SKM-1 (cell line): ENCODE measurements at regions not wholly inside any gene's neighbourhood (a gene's known extent, or its start where the extent isn't known, plus 50 kb on each side); places are given as distances from the start of the nearest gene placed in this dataset.
"Not testable (repeated sequence)": the region's sequence is repeated elsewhere in the genome, so short reads cannot be mapped to it uniquely, and the experiment has no call there.

Experiments used
- DNase-seq: peaks from one replicate; lab custom pipeline; 2025; ENCODE audit not compliant: unreplicated experiment; lab: John Stamatoyannopoulos, UW

GRCh38 chrX:45447331-45447730, 246.7 kb upstream of the DIPK2B start:
- DNase-seq, result no peak

DNA sequence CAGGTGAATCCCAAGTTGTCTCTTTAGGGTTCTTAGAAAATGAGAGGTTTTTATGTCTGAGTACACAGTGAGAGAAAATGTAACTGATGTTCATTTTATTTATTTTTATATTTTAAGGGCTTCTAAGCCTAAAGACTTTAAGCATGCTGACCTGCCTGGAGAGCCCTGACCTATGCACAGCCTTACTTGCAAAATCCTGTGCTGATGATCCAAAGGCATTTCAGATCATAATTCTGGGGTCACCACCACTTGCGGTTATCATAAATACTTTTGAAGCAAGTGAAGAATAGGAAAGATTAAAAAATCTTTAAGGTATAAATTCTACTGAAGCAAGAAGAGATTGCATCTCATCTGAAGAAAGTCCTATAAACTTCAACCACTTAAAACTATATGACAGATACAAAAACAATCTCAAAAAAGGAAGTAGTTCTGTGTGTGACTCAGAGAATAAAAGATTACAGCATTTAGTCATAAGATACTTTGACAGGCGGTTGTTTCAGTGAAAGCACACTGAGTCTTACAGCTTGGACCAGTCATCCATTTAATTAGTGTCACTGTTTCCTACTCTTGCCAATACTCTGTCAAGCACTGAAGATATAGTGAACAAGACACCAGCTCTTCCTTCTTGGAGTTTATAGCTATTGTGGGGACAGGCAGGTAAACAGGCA, 245.2 kb upstream of the DIPK2B start:
- DNase-seq, result no peak

GRCh38 chrX:45437186-45437585, 236.5 kb upstream of the DIPK2B start:
- no peak for DNase-seq

- no peak for DNase-seq
Measured at GRCh38 chrX:45435481-45435880, 234.8 kb upstream of the DIPK2B start.

- DNase-seq, result no peak
Measured at GRCh38 chrX:45434231-45434630, 233.6 kb upstream of the DIPK2B start.

DNA sequence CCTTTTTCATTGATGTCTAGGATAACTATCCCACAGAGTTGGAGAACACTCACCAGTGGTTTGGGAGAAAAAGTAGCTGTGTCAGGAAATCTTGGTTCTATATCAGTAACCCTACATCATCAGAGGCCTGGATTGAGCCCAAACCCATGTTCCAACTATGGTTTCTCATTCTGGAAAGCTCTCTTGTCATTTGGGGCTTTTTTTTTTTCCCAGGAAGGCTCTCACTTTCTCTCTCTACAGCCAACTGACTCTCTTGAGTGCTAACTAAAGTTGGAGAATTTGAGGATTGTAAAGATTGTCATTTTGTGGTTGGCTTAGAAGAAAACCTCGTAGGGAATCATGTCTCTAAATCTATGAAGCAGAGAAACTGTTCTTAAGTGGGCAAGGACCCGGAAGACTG, 228.2 kb upstream of the DIPK2B start:
- DNase-seq, result no peak

DNA sequence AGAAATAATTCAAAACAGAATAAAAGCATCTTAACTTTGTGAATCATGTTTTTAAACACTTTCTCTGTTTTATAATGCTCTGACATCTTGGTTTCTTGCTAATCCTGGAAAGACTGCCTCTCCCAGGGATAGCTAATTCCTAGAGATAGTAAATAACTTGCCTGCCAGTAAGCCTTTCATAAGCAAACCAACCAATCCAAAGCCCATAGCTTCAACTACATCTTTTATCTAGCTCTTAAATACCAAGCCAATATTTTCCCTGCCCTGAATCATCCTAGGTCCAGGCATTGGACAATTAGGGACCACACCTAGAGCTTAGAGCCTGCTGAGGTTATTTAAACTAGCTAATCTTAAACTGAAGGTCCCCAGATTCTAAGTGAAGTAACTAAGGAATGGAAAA, 223.7 kb upstream of the DIPK2B start:
- no peak for DNase-seq

DNA sequence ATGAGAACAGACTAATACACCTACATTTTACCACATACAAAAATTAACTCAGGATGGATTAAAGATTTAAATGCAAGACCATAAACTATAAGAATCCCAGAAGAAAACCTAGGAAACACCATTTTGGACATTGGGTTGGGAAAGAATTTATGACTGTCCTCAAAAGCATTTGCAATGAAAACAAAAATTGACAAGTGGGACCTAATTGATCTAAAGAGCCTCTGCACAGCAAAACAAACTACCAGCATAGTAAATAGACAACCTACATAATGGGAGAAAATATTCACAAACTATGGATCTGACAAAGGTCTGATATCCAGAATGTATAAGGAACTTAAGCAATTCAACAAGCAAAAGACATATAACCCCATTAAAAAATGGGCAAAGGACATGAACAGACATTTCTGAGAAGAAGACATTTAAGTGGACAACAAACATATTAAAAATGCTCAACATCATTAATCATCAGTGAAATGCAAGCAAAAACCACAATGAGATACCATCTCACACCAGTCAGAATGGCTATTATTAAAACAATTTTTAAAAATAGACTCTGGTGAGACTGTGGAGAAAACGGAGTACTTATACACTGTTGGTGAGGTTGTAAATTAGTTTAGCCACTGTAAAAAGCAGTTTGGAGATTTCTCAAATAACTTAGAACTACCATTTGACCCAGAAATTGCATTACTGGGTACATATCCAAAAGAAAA, 221.7 kb upstream of the DIPK2B start:
- no peak for DNase-seq

- DNase-seq, result no peak
Measured at GRCh38 chrX:45421806-45422205, 221.1 kb upstream of the DIPK2B start.

GRCh38 chrX:45404206-45404605, 203.5 kb upstream of the DIPK2B start:
- no peak for DNase-seq

DNA sequence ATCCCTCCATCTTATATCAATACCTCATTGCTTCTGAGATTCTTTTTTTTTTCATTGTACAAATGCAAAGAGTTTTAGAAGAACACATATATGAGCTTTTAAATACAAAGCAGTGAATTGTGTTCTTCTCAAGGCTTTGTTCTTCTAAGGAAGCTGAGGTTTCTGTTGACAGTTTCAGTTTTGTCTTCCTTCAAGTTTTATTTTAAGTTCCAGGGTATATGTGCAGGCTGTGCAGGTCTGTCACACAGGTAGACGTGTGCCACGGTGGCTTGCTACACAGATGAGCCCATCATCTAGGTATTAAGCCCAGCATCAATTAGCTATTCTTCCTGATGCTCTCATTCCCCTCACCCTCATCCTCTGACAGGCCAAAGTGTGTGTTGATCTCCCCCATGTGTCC, 201.2 kb upstream of the DIPK2B start:
- no peak for DNase-seq

- DNase-seq, result not testable (repeated sequence)
Measured at GRCh38 chrX:45400951-45401725, 200.5 kb upstream of the DIPK2B start.

DNA sequence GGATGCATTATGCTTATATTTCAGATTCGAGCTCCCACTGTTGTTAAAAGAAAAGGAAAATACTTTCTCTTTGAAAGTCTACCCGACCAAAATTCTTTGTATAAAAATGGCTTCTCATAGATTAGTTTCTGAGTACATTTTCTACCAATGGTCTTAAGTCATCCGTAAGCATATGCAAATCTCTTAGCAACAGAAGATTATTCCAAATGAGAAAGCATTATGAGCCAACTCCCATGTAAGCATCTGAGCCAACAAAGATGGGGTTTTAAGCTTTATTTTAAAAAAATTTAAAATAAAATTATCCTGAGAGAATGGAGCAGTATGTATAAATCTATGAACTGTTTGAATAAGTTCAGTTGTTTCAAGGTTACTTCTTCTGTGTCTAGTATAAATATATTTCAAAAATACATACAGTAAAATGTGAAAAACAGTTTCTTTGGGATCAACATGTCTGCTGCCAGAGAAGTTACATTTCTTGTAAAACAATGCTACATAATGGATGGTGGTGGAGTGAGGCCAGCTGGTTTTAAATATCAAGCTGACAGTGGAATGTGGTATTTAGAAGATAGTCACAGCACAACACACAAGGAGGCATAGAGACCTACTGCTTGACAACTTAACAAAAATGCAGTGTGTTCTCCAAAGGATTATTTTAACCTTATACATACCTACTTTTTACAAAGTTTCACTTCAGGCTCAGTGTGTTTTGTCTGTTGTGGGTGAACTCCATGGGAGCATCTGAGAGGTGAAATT, 199.5 kb upstream of the DIPK2B start:
- DNase-seq, result no peak

GRCh38 chrX:45385757-45386156, 185.1 kb upstream of the DIPK2B start:
- DNase-seq, result no peak

DNA sequence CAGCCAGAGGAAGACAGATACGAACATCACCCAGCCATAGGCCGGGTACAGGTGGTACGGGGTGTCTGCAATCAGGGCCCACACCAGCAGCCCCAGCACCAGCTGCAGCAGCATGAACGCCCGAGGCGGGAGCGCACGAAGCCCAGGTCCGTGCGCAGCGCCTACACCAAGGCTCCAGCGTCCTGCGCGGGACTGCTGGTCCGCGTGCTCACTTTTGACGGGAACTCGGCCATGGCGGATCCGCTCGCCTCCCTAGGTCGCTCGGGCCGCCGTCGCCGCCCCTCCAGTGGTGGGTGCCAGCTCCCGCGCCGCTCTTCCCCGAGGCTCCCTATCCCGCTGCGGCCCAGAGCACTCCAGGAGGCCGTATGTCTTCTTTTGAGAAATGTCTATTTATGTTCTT, 181.2 kb upstream of the DIPK2B start:
- DNase-seq, result no peak

- DNase-seq, result no peak
Measured at GRCh38 chrX:45381366-45381765, 180.7 kb upstream of the DIPK2B start.

GRCh38 chrX:45379236-45379635, 178.6 kb upstream of the DIPK2B start:
- no peak for DNase-seq

- no peak for DNase-seq
Measured at GRCh38 chrX:45372151-45372550, 171.5 kb upstream of the DIPK2B start.

- no peak for DNase-seq
Measured at GRCh38 chrX:45368705-45369104, 168.0 kb upstream of the DIPK2B start.

DNA sequence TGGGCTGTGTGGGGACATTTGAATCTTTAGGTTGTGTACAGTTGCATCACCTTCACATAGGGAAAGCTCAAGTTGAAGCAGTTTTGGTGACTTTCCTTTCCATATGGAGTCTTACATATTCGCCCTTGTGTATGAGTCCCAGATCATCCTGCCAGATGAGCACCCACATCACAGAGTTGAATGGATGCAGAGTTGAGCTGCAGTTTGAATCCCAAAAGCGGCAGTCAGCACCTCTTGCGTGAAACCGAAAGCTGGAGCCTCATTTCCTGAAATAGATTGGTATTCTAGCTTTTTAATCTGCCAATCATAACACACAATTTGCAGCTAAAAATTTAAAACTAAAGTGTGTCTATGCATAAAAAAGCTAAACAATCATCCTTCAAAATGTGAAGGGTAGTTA, 162.9 kb upstream of the DIPK2B start:
- no peak for DNase-seq

- no peak for DNase-seq
Measured at GRCh38 chrX:45360571-45360970, 159.9 kb upstream of the DIPK2B start.
